Fibroblast of villous mesenchyme (primary cell): ENCODE measurements at regions not wholly inside any gene's neighbourhood (a gene's known extent, or its start where the extent isn't known, plus 50 kb on each side); places are given as distances from the start of the nearest gene placed in this dataset.
A peak's percentile ranks its signal among the peaks of the same experiment; 100 is the strongest.
"Not testable (repeated sequence)": the region's sequence is repeated elsewhere in the genome, so short reads cannot be mapped to it uniquely, and the experiment has no call there.

Experiments
- DNase-seq: peaks from one replicate; pipeline ENCODE4 v3.0.0-alpha.2; 2010; ENCODE audit warnings: low read depth
- H3K4me3 ChIP-seq: 2 replicates; pipeline ENCODE4 v1.5.1; 2011; ENCODE audit warnings: low read depth, mild to moderate bottlenecking, low read length
- TF ChIP-seq, protein P1 (sequence below): IDR thresholded peaks from 2 replicates; pipeline ENCODE4 v1.5.1; 2012; ENCODE audit warnings: low read depth, mild to moderate bottlenecking, low read length; ENCODE audit not compliant: insufficient read depth

DNA sequence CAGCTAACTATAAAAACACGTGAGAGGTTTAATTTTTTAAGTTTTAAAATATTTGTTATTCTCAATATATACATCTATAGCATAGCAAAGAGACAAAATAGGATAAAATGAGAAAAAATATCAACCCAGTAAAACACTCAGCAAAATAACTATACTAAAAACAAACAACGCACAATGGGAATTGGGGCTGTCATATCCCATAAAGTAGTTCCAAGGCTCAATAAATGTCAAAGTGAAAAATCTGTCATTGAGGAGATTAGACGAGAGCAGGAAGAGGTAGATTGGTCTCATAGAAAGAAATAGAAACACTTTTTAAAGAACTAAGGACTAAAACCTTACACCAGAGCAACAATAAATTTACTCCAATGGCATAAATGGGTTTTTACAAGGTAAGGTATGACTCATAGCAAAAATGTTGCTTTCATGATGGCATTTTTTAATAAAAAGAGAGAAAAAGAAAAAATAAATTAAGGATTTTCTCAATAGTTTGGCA lies 153.7 kb downstream of the EVA1A start:
- H3K4me3 ChIP-seq = no peak overlapping the region
- TF ChIP-seq, protein P1, sequence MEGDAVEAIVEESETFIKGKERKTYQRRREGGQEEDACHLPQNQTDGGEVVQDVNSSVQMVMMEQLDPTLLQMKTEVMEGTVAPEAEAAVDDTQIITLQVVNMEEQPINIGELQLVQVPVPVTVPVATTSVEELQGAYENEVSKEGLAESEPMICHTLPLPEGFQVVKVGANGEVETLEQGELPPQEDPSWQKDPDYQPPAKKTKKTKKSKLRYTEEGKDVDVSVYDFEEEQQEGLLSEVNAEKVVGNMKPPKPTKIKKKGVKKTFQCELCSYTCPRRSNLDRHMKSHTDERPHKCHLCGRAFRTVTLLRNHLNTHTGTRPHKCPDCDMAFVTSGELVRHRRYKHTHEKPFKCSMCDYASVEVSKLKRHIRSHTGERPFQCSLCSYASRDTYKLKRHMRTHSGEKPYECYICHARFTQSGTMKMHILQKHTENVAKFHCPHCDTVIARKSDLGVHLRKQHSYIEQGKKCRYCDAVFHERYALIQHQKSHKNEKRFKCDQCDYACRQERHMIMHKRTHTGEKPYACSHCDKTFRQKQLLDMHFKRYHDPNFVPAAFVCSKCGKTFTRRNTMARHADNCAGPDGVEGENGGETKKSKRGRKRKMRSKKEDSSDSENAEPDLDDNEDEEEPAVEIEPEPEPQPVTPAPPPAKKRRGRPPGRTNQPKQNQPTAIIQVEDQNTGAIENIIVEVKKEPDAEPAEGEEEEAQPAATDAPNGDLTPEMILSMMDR = no peak
- no peak for DNase-seq

DNA sequence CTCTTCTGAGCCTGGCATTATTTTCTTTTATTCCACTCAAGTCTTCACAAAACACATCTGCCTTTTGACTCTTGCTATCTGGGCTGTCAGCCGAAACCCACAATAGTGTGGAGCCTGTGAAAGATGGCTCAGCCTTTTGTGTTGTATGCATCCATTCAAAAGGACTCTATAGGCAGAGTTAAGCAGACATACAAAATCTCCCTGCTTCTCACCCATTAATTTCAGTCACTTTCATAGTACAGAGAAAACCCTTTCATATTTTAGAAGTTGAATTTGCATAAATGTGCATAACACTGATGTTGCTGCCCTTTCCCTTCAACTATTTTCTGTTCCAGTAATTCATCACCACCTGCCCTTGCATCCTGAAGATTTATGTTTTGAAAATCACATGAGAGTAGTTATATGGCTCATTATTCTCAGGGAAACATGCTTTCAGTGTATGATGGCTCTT lies 154.6 kb downstream of the EVA1A start:
- no peak for DNase-seq
- no peak overlapping the region for H3K4me3 ChIP-seq
- TF ChIP-seq, protein P1 = no peak

- TF ChIP-seq, protein P1 = no peak
- DNase-seq = no peak
- H3K4me3 ChIP-seq = no peak overlapping the region
These were observed 155.7 kb downstream of the EVA1A start for GRCh38 chr2:75405000-75405399.

DNA sequence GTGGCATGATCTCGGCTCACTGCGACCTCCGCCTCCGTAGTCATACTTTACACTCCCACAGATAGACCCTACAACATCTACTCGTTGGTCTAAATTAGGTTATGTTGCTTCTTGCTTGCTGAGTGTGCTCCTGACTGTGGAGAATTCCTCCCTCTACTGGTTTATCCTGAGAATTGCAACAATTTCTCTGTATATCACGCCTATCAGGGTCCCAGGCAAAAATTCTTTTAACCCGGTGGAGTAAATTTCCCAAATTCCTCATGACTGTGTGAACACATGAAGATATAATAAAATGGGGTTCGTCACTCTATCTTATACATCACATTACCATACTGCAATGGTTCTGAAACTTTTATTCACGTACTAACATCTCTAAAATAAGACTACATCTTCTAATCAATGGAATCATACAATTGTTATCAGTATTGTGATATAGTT lies 156.7 kb downstream of the EVA1A start:
- peak; percentile 56 for DNase-seq
- no peak overlapping the region for H3K4me3 ChIP-seq
- TF ChIP-seq, protein P1 = peak; percentile 85

- no peak for DNase-seq
- H3K4me3 ChIP-seq = no peak overlapping the region
- TF ChIP-seq, protein P1 = no peak
These were observed 164.4 kb downstream of the EVA1A start for GRCh38 chr2:75396314-75396713.

DNA sequence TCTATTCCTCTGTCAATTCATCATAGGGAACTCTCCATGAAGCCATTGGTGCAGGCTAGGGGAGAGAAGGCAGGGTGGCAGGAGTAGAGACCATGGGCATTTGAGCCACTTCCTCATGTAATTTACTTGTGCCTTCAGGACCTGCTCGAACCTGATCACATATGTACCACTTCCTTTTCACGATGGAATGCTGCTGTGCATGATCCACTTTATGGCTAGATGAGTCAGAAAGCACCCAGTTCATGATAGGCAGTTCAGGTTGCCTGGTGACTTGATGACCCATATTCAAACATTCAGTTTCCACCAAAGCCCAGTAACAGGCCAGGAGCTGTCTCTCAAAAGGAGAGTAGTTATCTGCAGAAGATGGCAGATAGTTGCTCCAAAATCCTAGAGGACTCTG lies 166.0 kb downstream of the EVA1A start:
- H3K4me3 ChIP-seq, DNase-seq: not testable (repeated sequence)

GRCh38 chr2:75390169-75390568 lies 170.6 kb downstream of the EVA1A start:
- no peak overlapping the region for H3K4me3 ChIP-seq
- DNase-seq = no peak
- TF ChIP-seq, protein P1 = no peak

DNA sequence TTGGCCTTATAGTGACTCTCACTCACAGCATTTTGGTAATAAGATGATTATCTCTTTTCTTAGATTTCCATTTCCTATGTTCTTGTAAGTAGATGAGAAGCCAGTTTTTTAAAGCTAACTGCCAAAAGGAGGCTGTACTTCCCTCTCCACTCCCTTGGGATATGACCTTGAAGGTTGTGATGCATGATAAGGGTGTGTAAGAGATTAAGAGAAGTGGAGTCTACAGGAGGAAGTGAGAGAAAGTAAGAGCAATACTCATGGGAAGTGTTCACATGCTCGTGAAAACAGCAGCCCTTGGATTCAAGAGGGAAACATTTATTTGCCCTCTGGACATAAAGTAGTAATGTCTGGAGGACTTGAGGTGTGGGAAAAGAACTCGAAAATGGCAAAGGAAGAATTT lies 171.5 kb downstream of the EVA1A start:
- no peak for DNase-seq
- H3K4me3 ChIP-seq = no peak overlapping the region
- TF ChIP-seq, protein P1 = no peak
